ENCODE measurements at regions not wholly inside any gene's neighbourhood (a gene's known extent, or its start where the extent isn't known, plus 50 kb on each side); places are given as distances from the start of the nearest gene placed in this dataset.
"Not testable (repeated sequence)": the region's sequence is repeated elsewhere in the genome, so short reads cannot be mapped to it uniquely, and the experiment has no call there.

DNA sequence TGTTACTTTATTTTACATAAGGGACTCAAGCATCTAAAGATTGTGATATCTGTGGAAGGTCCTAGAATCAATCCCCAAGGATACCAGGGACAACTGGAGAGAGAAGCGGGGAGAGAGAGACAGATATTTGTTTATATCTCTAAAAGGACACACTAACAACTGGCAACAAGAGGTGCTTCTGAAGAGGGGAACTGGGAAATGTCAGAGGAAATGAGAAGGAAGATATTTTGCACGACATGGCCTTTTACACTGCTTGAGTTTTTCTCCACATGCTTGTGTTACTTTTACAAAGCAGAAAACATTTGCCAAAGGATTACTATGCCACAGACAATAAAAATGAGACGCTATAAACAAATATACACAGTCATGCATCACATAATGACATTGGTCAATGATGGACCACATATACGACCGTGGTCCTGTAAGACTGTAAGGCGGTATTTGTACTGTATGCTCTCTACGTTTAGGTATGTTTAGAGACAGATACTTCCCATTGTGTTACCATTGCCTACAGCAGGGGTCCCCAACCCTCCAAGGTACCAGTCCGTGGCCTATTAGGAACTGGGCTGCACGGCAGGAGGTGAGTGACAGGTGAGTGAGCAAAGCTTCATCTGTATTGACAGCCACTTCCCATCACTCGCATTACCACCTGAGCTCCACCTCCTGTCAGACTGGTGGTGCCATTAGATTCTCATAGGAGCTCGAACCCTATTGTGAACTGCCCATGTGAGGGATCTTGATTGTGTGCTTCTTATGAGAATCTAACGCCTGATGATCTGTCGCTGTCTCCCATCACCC is 64.6 kb upstream of the PTPN1 start:
- Mint-ChIP-seq H3K36me3 (ENCODE audit: low read depth) (no peaks in the 10 kb centered on the region), H3K27ac (no peak overlapping the region), H3K27me3 (peaks cover 28% of the 10 kb centered on the region), H3K4me3 (no peak overlapping the region), H3K4me1 (no peaks in the 10 kb centered on the region), H3K9me3 (peaks cover 5% of the 10 kb centered on the region)
- TF ChIP-seq, protein P1, sequence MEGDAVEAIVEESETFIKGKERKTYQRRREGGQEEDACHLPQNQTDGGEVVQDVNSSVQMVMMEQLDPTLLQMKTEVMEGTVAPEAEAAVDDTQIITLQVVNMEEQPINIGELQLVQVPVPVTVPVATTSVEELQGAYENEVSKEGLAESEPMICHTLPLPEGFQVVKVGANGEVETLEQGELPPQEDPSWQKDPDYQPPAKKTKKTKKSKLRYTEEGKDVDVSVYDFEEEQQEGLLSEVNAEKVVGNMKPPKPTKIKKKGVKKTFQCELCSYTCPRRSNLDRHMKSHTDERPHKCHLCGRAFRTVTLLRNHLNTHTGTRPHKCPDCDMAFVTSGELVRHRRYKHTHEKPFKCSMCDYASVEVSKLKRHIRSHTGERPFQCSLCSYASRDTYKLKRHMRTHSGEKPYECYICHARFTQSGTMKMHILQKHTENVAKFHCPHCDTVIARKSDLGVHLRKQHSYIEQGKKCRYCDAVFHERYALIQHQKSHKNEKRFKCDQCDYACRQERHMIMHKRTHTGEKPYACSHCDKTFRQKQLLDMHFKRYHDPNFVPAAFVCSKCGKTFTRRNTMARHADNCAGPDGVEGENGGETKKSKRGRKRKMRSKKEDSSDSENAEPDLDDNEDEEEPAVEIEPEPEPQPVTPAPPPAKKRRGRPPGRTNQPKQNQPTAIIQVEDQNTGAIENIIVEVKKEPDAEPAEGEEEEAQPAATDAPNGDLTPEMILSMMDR (IDR thresholded peaks at IDR 0.05): no peak
- ATAC-seq (ENCODE audit: low read depth): no peak
- CTCF ChIA-PET: no interaction called here
- DNase-seq: no peak
- intact Hi-C loops (cut with micrococcal nuclease): no loop called here
- POLR2A ChIA-PET: no interaction called here

- no peaks in the 10 kb centered on the region for H3K36me3 Mint-ChIP-seq (ENCODE audit: low read depth)
- DNase-seq (no peak), ATAC-seq (ENCODE audit: low read depth) (no peak)
- TF ChIP-seq, protein P1 (IDR thresholded peaks at IDR 0.05): no peak
- H3K27me3 Mint-ChIP-seq: peaks cover 33% of the 10 kb centered on the region
- peaks cover 5% of the 10 kb centered on the region for H3K9me3 Mint-ChIP-seq
- POLR2A ChIA-PET: no interaction called here
- intact Hi-C loops (cut with micrococcal nuclease): no loop called here
- no peak overlapping the region for H3K27ac Mint-ChIP-seq
- H3K4me3 Mint-ChIP-seq: no peak overlapping the region
- peaks cover 9% of the 10 kb centered on the region for H3K4me1 Mint-ChIP-seq
- CTCF ChIA-PET: no interaction called here
Observed at GRCh38 chr20:50446351-50447101, 63.7 kb upstream of the PTPN1 start.

GRCh38 chr20:50447102-50447804 is 62.9 kb upstream of the PTPN1 start:
- ChIA-PET POLR2A (no interaction called here), CTCF (no interaction called here)
- Mint-ChIP-seq H3K27me3 (peaks cover 37% of the 10 kb centered on the region), H3K4me1 (peaks cover 13% of the 10 kb centered on the region), H3K4me3 (no peak overlapping the region), H3K9me3 (peaks cover 5% of the 10 kb centered on the region), H3K27ac (no peak overlapping the region), H3K36me3 (ENCODE audit: low read depth) (no peaks in the 10 kb centered on the region)
- TF ChIP-seq, protein P1 (IDR thresholded peaks at IDR 0.05): no peak
- intact Hi-C loops (cut with micrococcal nuclease): no loop called here
- no peak for DNase-seq
- no peak for ATAC-seq (ENCODE audit: low read depth)

GRCh38 chr20:50447817-50448216 is 62.4 kb upstream of the PTPN1 start:
- H3K9me3 Mint-ChIP-seq: peaks cover 5% of the 10 kb centered on the region
- peaks cover 13% of the 10 kb centered on the region for H3K4me1 Mint-ChIP-seq
- no peak for ATAC-seq (ENCODE audit: low read depth)
- no peak for DNase-seq
- ChIA-PET POLR2A (no interaction called here), CTCF (no interaction called here)
- intact Hi-C loops (cut with micrococcal nuclease): no loop called here
- H3K27me3 Mint-ChIP-seq: peaks cover 39% of the 10 kb centered on the region
- H3K36me3 Mint-ChIP-seq (ENCODE audit: low read depth): no peaks in the 10 kb centered on the region
- no peak overlapping the region for H3K4me3 Mint-ChIP-seq
- no peak overlapping the region for H3K27ac Mint-ChIP-seq
- TF ChIP-seq, protein P1 (IDR thresholded peaks at IDR 0.05): no peak

DNA sequence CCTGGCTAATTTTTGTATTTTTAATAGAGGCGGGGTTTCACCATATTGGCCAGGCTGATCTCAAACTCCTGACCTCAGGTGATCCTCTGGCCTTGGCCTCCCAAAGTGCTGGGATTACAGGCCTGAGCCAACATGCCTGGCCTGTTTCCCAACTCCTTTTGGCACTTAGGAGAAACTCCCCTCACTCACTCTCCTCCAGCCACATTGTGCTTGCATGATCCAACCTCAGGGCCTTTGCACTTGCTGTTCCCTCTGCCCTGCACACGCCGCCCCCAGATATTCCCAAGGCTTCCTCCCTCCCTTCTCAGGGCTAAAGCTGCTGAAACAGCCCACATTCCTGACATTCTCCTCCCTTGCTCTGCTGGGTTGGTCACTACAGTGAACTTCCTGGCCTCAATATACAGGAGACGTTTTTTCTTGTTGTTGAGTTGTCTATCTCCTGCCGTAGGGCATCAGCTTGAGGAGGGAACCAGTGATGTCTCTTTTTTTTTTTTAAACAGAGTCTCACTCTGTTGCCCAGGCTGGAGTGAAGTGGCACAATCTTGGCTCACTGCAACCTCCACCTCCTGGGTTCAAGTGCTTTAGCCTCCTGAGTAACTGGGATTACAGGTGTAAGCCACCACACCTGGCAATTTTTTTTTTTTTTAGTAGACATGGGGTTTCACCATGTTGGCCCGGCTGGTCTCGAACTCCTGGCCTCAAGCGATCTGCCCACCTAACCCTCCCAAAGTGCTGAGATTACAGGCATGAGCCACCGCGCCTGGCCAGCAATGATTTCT is 61.4 kb upstream of the PTPN1 start:
- CTCF ChIA-PET; H3K27ac Mint-ChIP-seq; ATAC-seq (ENCODE audit: low read depth); H3K4me3 Mint-ChIP-seq; H3K9me3 Mint-ChIP-seq; DNase-seq; H3K36me3 Mint-ChIP-seq (ENCODE audit: low read depth); intact Hi-C loops (cut with micrococcal nuclease): not testable (repeated sequence)
- Mint-ChIP-seq H3K27me3 (peaks cover 46% of the 10 kb centered on the region), H3K4me1 (peaks cover 13% of the 10 kb centered on the region)
- POLR2A ChIA-PET: interaction anchor here (0.6 kb wide), 1 partner anchor 16 kb away, joined by 3 read pairs; no protein-coding TSS in a partner anchor

Data from activated B cell treated with CpG ODN at 0.5 μM for 24 hours (primary cell).